ENCODE measurements at regions not wholly inside any gene's neighbourhood (a gene's known extent, or its start where the extent isn't known, plus 50 kb on each side); places are given as distances from the start of the nearest gene placed in this dataset.

DNA sequence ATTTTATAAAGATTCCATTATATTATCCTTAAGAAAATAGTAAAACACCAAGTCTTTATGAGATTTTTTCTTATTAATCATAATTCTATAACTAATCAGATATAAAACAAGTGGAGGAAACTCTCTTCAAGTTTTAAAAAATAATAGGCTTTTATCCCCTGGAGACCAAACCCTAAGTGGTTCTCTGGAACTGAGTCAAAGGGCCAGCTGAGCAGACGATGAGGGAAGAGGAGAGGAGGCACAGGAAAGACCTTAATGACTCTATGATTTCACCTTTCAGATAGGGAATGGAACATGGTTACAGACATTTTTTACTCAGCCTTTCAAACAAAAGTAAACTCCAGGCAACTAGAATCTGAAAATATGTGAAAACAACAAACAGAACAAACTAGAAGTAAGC lies 201.8 kb downstream of the SLC39A8 start:
- no peak for TF ChIP-seq MXI1 (IDR thresholded peaks at IDR 0.05; ENCODE audit: borderline replicate concordance, low read depth, low read length)
- no peak for TF ChIP-seq CEBPB (IDR thresholded peaks at IDR 0.05; ENCODE audit: low read depth, low read length)
- TF ChIP-seq MAZ (IDR thresholded peaks at IDR 0.05; ENCODE audit: borderline replicate concordance, low read depth, low read length) = no peak
- TF ChIP-seq ELK1 (IDR thresholded peaks at IDR 0.05; ENCODE audit: borderline replicate concordance, low read depth, low read length) = no peak
- no peak for TF ChIP-seq CTCF (conservative IDR thresholded peaks at IDR 0.05; ENCODE audit: low read depth, low read length)
- TF ChIP-seq BHLHE40 (IDR thresholded peaks at IDR 0.05; ENCODE audit: low read depth, low read length) = no peak
- no peak for TF ChIP-seq CHD1 (IDR thresholded peaks at IDR 0.05; ENCODE audit: low read depth, low read length)
- TF ChIP-seq NFE2L2 (IDR thresholded peaks at IDR 0.05; ENCODE audit: low read depth, low read length) = no peak
- no peak for TF ChIP-seq MAFK (IDR thresholded peaks at IDR 0.05; ENCODE audit: low read depth, low read length)
- no peak for TF ChIP-seq FOS (IDR thresholded peaks at IDR 0.05; ENCODE audit: low read depth, low read length)
- TF ChIP-seq USF2 (IDR thresholded peaks at IDR 0.05; ENCODE audit: low read depth, low read length) = no peak
- TF ChIP-seq RCOR1 (IDR thresholded peaks at IDR 0.05; ENCODE audit: insufficient replicate concordance, low read length) = no peak
- TF ChIP-seq RFX5 (IDR thresholded peaks at IDR 0.05; ENCODE audit: low read depth, low read length) = no peak
- no peak for TF ChIP-seq POLR2A (IDR thresholded peaks at IDR 0.05; ENCODE audit: low read depth, low read length)
- TF ChIP-seq RAD21 (IDR thresholded peaks at IDR 0.05; ENCODE audit: low read length) = no peak
- no peak for TF ChIP-seq SMC3 (IDR thresholded peaks at IDR 0.05; ENCODE audit: low read depth, low read length)
- POLR2A ChIA-PET (ENCODE audit: unreplicated experiment) = no interaction called here
- Histone ChIP-seq H3K27ac (ENCODE audit: insufficient read depth, low read length) (no peak overlapping the region), H3K36me3 (ENCODE audit: control insufficient read depth, insufficient read depth, low read length) (no peaks in the 10 kb centered on the region), H3K18ac (ENCODE audit: low read depth, low read length) (no peak overlapping the region), H4K8ac (ENCODE audit: low read depth in 2 of 2, low read length in 2 of 2) (no peak overlapping the region), H3K9ac (ENCODE audit: low read depth, low read length) (no peak overlapping the region), H4K5ac (ENCODE audit: low read depth, low read length) (no peak overlapping the region), H2BK120ac (ENCODE audit: low read depth, low read length) (no peak overlapping the region), H2BK5ac (ENCODE audit: low read depth, low read length, poor library complexity, severe bottlenecking) (no peak overlapping the region), H3K79me1 (ENCODE audit: low read depth in 1 of 2, low read length in 2 of 2) (no peaks in the 10 kb centered on the region), H3K23ac (ENCODE audit: low read depth, low read length) (no peak overlapping the region), H2AK5ac (ENCODE audit: low read depth, low read length) (no peak overlapping the region), H3K56ac (ENCODE audit: extremely low read depth, insufficient read depth, low read length) (no peak overlapping the region), H3K4me1 (ENCODE audit: control insufficient read depth, insufficient read depth, low read length) (no peaks in the 10 kb centered on the region), H4K20me1 (ENCODE audit: insufficient read depth, low read length) (no peaks in the 10 kb centered on the region), H3K27me3 (ENCODE audit: control insufficient read depth, insufficient read depth, low read length) (no peaks in the 10 kb centered on the region), H2BK15ac (ENCODE audit: low read depth, low read length) (no peak overlapping the region), H3K4me3 (ENCODE audit: insufficient read depth, low read depth, low read length) (no peak overlapping the region), H3K4ac (ENCODE audit: low read depth, low read length) (no peak overlapping the region), H3K9me3 (ENCODE audit: control insufficient read depth, insufficient read depth, low read length) (no peaks in the 10 kb centered on the region), H4K91ac (ENCODE audit: insufficient read depth, low read depth, low read length) (no peak overlapping the region), H3K9me1 (ENCODE audit: insufficient read depth, low read length) (no peaks in the 10 kb centered on the region), H2BK20ac (ENCODE audit: low read depth, low read length) (no peak overlapping the region), H3K4me2 (ENCODE audit: low read depth, low read length) (no peak overlapping the region), H3K14ac (replicated peaks; ENCODE audit: low read depth, low read length) (no peak overlapping the region), H2AK9ac (replicated peaks; ENCODE audit: low read depth, low read length, poor library complexity) (no peak overlapping the region), H2AFZ (replicated peaks; ENCODE audit: low read length, poor library complexity) (no peak overlapping the region)
- no peak for DNase-seq
- intact Hi-C loops (cut with micrococcal nuclease) = no loop called here
- dilution Hi-C loops (cut with HindIII; ENCODE audit: low sequenced_read_pairs, unreplicated experiment) = no loop called here
- BruUV-seq (replicated peaks) = no TSS peak
- in situ Hi-C loops (cut with MboI; ENCODE audit: low sequenced_read_pairs) = no loop called here
- CTCF ChIA-PET = no interaction called here
- no CpG with 5 or more reads among the region's 1 CpG for WGBS, 2 experiments (ENCODE audit: extremely low coverage in 2 of 2, insufficient read length in 1 of 2)
- ATAC-seq (ENCODE audit: low read depth) = no peak
